Stomach (tissue), 8 donors: ENCODE measurements at regions not wholly inside any gene's neighbourhood (a gene's known extent, or its start where the extent isn't known, plus 50 kb on each side); places are given as distances from the start of the nearest gene placed in this dataset.

ENCODE experiments used
- DNase-seq, 2 donors: peaks; one replicate each; pipeline versions ENCODE4 v3.0.0 to v3.0.0-alpha.2; 2013 to 2019
- H3K27ac ChIP-seq, 5 donors: fragments of 200-600 bp in 4 of 5; sonication (generic) in 4 of 5; one replicate each; pipeline ENCODE4 v1.5.1; 2013 to 2019; ENCODE audit warnings: mild to moderate bottlenecking in 1 of 5, moderate library complexity in 1 of 5
- H3K27me3 ChIP-seq, 3 donors: fragments of 200-600 bp; sonication (generic); one replicate each; pipeline ENCODE4 v1.5.1; 2017 to 2019; ENCODE audit warnings: mixed run types in 1 of 3
- H3K36me3 ChIP-seq, 4 donors: fragments of 200-600 bp; sonication (generic); 1 replicate in 3 of 4; 2 replicates in 1 of 4; pipeline ENCODE4 v1.5.1; 2016 to 2019
- H3K4me1 ChIP-seq, 4 donors: fragments of 200-600 bp; sonication (generic); one replicate each; pipeline ENCODE4 v1.5.1; 2016 to 2019
- H3K4me3 ChIP-seq, 4 donors: fragments of 200-600 bp; sonication (generic) in 3 of 4; one replicate each; pipeline ENCODE4 v1.5.1; 2016 to 2019; ENCODE audit warnings: mild to moderate bottlenecking in 1 of 4
- H3K9me3 ChIP-seq, 4 donors: fragments of 200-600 bp; sonication (generic); one replicate each; pipeline ENCODE4 v1.5.1; 2016 to 2019
- EP300 ChIP-seq: sonication (generic); formaldehyde crosslinking; IDR thresholded peaks from one replicate; pipeline ENCODE4 v1.6.1; 2017; ENCODE audit warnings: antibody characterized with exemption
- POLR2A ChIP-seq, 4 donors: fragments of 450-650 bp; IDR thresholded peaks; one replicate each; pipeline ENCODE4 v1.6.1; 2016; ENCODE audit warnings: antibody characterized with exemption in 4 of 4, control low read depth in 2 of 4, mild to moderate bottlenecking in 1 of 4, moderate library complexity in 1 of 4
- POLR2AphosphoS5 ChIP-seq, 3 donors: sonication (generic); formaldehyde crosslinking; IDR thresholded peaks; one replicate each; pipeline ENCODE4 v1.6.1; 2016; ENCODE audit warnings: antibody characterized with exemption in 3 of 3
- WGBS, 5 donors: extraction: QIAGEN DNeasy Blood & Tissue Kit in 3 of 5; methylation state at CpG; one replicate each; pipeline versions ENCODE4 v1.1.5 to v1.1.7; 2013 to 2018; 5-methylcytosine and 5-hydroxymethylcytosine counted together
- intact Hi-C: fragments of 100-400 bp; cut with DNase I; formaldehyde crosslinking; loops from one replicate; pipeline ENCODE4 v1.15.1; 2023; ENCODE audit warnings: low total_unique reads
- TF ChIP-seq, protein P1 (sequence below), 7 experiments: fragments of 450-650 bp in 4 of 7; fragments of 200-600 bp in 3 of 7; sonication (generic) in 3 of 7; IDR thresholded peaks; one replicate each; pipeline ENCODE4 v1.5.1; 2016 to 2019; ENCODE audit warnings: antibody characterized with exemption in 7 of 7, control low read depth in 2 of 7, mild to moderate bottlenecking in 1 of 7
- donor health status: healthy with polysubstance abuse.
- donor health status: Bipolar disorder and iron deficiency.
- donor health status: healthy.

DNA sequence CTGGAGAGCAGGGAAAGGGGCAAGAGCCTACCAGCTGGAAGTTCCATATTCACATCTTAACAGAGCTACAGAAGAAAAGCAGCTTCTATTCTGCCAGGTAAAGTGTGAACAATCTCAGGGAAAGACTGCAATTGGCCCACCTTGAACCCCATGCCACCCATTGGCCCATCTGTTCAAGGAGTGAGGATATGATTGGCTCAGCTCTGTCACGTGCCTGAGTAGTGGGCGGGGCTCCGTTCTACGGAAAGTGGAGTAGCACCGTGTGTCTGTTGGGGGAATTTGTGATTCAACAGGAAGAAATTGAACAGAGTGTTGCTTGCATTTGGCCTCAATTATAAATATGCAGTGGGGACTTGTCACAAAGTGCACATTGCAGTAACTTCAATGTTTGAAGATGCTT lies 81.8 kb downstream of the MINAR1 start:
- Histone ChIP-seq H3K4me3 (no peak overlapping the region), H3K27me3 (peaks cover 0 to 15% (median 0%) of the 10 kb centered on the region in 3 donors), H3K36me3 (no peaks in the 10 kb centered on the region), H3K4me1 (no peaks in the 10 kb centered on the region), H3K9me3 (no peaks in the 10 kb centered on the region), H3K27ac (no peak overlapping the region)
- intact Hi-C loops = no loop called here
- WGBS, 5 donors = 90 to 95% (median 92%) methylated on average over 5 of the region's 5 CpGs
- no peak for TF ChIP-seq EP300
- TF ChIP-seq POLR2A (IDR thresholded peaks at IDR 0.05) = no peak
- TF ChIP-seq, protein P1, sequence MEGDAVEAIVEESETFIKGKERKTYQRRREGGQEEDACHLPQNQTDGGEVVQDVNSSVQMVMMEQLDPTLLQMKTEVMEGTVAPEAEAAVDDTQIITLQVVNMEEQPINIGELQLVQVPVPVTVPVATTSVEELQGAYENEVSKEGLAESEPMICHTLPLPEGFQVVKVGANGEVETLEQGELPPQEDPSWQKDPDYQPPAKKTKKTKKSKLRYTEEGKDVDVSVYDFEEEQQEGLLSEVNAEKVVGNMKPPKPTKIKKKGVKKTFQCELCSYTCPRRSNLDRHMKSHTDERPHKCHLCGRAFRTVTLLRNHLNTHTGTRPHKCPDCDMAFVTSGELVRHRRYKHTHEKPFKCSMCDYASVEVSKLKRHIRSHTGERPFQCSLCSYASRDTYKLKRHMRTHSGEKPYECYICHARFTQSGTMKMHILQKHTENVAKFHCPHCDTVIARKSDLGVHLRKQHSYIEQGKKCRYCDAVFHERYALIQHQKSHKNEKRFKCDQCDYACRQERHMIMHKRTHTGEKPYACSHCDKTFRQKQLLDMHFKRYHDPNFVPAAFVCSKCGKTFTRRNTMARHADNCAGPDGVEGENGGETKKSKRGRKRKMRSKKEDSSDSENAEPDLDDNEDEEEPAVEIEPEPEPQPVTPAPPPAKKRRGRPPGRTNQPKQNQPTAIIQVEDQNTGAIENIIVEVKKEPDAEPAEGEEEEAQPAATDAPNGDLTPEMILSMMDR (IDR thresholded peaks at IDR 0.05) = no peak
- TF ChIP-seq POLR2AphosphoS5 (IDR thresholded peaks at IDR 0.05) = no peak
- DNase-seq = no peak

DNA sequence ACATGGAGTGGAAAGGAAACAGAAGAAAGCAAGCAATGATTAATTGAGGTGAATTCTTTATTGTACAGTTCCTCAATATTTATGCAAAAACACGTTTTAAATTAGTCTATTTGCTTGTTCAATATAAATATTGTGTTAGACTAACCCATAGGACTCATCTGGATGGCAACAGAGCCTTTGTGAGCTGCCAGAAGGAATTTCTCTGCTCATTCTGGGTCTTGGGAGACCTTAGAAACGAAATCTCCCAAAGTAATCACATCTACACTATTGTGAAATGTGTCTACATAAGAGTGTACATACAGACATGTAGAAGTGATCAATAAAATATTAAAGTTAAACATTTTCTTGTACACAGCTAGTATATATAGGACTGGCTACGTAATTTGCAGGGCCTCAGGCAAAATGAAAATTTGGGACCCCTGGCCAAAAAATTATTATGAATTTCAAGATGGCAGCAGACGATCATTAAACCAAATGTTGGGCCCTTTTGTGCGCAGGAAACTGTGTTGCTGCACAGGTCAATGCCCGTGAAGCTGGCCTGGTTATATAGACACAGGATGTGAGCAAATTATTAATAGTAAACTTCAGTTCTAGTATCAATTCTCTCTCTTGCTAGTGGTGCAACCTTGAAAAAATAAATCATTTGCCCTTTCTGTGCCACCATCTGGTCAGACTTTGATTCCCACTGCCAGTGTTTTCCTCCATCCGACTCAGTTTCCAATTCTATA lies 83.3 kb downstream of the MINAR1 start:
- Histone ChIP-seq H3K4me3 (no peak overlapping the region), H3K36me3 (no peaks in the 10 kb centered on the region), H3K27ac (no peak overlapping the region), H3K4me1 (no peaks in the 10 kb centered on the region), H3K9me3 (no peaks in the 10 kb centered on the region), H3K27me3 (peaks cover 0 to 15% (median 0%) of the 10 kb centered on the region in 3 donors)
- 65 to 71% (median 70%) methylated on average over 7 of the region's 7 CpGs for WGBS, 5 donors
- TF ChIP-seq, protein P1 (IDR thresholded peaks at IDR 0.05) = no peak
- no peak for DNase-seq
- intact Hi-C loops = no loop called here

DNA sequence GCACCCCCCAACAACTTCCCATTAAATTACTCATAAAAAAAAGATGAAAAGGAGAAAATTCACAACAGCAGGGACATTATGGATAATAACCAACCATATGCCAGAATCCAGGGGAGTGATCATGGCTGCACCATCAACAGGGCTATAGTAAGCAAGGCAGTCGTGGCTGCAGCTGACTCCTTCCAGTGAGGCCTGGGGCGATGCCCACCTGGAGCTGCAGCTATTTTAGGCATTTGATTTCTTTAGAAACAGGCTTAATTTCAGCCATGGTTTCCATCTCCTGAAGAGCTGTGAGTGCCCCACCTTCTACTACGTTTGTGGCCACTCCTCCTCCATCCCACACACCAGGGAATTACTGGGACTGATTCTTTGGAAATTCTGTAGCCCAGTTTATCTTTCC lies 84.0 kb downstream of the MINAR1 start:
- H3K27ac ChIP-seq = no peak overlapping the region
- TF ChIP-seq, protein P1 (IDR thresholded peaks at IDR 0.05) = no peak
- TF ChIP-seq POLR2AphosphoS5 (IDR thresholded peaks at IDR 0.05) (no peak), EP300 (no peak), POLR2A (IDR thresholded peaks at IDR 0.05) (no peak)
- no peak for DNase-seq
- H3K36me3 ChIP-seq = no peaks in the 10 kb centered on the region
- WGBS, 5 donors = 57 to 70% (median 60%) methylated on average over 2 to 3 of the region's 3 CpGs
- no peaks in the 10 kb centered on the region for H3K4me1 ChIP-seq
- H3K27me3 ChIP-seq = peaks cover 0 to 15% (median 0%) of the 10 kb centered on the region in 3 donors
- H3K4me3 ChIP-seq = no peak overlapping the region
- no peaks in the 10 kb centered on the region for H3K9me3 ChIP-seq
- intact Hi-C loops = no loop called here

DNA sequence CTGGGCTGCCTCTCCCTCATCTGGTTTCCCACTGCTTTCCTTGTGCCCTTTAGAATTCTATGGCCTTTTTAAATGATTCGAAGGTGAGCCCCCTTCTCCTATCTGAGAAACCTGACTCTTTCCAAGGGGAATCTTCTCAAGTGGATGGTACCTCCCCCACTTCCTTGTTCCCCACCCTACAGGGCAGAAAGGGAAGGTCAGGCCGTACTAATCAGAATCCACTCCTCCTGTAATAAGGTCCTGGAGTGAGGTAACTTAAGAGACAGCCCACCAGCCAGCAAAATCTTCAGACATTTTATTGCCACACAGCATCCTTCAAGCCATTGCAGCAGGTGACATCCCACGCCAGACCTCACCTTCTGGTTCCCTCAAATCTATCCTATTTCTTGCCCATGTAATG lies 84.5 kb downstream of the MINAR1 start:
- WGBS, 5 donors = 64 to 86% (median 78%) methylated on average over 3 of the region's 3 CpGs
- DNase-seq = no peak
- H3K27ac ChIP-seq = no peak overlapping the region
- H3K4me3 ChIP-seq = no peak overlapping the region
- H3K9me3 ChIP-seq = no peaks in the 10 kb centered on the region
- intact Hi-C loops = no loop called here
- no peaks in the 10 kb centered on the region for H3K4me1 ChIP-seq
- TF ChIP-seq POLR2A (IDR thresholded peaks at IDR 0.05) (no peak), POLR2AphosphoS5 (IDR thresholded peaks at IDR 0.05) (no peak), EP300 (no peak)
- TF ChIP-seq, protein P1 (IDR thresholded peaks at IDR 0.05) = no peak
- H3K36me3 ChIP-seq = no peaks in the 10 kb centered on the region
- peaks cover 0 to 15% (median 0%) of the 10 kb centered on the region in 3 donors for H3K27me3 ChIP-seq
